KMS-11 (cell line): ENCODE measurements at regions not wholly inside any gene's neighbourhood (a gene's known extent, or its start where the extent isn't known, plus 50 kb on each side); places are given as distances from the start of the nearest gene placed in this dataset.
"Not testable (repeated sequence)": the region's sequence is repeated elsewhere in the genome, so short reads cannot be mapped to it uniquely, and the experiment has no call there.

Experiments used
- H2AFZ ChIP-seq: fragments of 200-600 bp; sonication (generic); 2 replicates; pipeline ENCODE4 v1.6.1; 2016; ENCODE audit warnings: antibody characterized with exemption, mixed run types, low read depth
- H3K27ac ChIP-seq: fragments of 200-600 bp; sonication (generic); 2 replicates; pipeline ENCODE4 v1.6.1; 2016; ENCODE audit warnings: mild to moderate bottlenecking, mixed run types
- H3K27me3 ChIP-seq: fragments of 200-600 bp; sonication (generic); 2 replicates; pipeline ENCODE4 v1.6.1; 2017; ENCODE audit warnings: mild to moderate bottlenecking, low read depth, mixed run types, moderate library complexity; ENCODE audit not compliant: insufficient read depth
- H3K36me3 ChIP-seq: fragments of 200-600 bp; sonication (generic); 2 replicates; pipeline ENCODE4 v1.6.1; 2017; ENCODE audit warnings: mild to moderate bottlenecking, mixed run types; ENCODE audit not compliant: insufficient read depth
- H3K4me1 ChIP-seq: fragments of 200-600 bp; sonication (generic); 2 replicates; pipeline ENCODE4 v1.6.1; 2016; ENCODE audit warnings: mild to moderate bottlenecking, low read depth, mixed run types; ENCODE audit not compliant: poor library complexity, severe bottlenecking
- H3K4me2 ChIP-seq: fragments of 200-600 bp; sonication (generic); 2 replicates; pipeline ENCODE4 v1.7.0; 2016; ENCODE audit warnings: mild to moderate bottlenecking, mixed run types
- H3K4me3 ChIP-seq: fragments of 200-600 bp; sonication (generic); IDR thresholded peaks from 2 replicates; pipeline ENCODE4 v1.6.1; 2017; ENCODE audit warnings: low read depth, low read length, mixed read lengths; ENCODE audit not compliant: insufficient read depth
- H3K79me2 ChIP-seq: fragments of 200-600 bp; sonication (generic); 2 replicates; pipeline ENCODE4 v1.6.1; 2016; ENCODE audit warnings: low read depth, mixed run types; ENCODE audit not compliant: insufficient read depth
- H3K9ac ChIP-seq: fragments of 200-600 bp; sonication (generic); 2 replicates; pipeline ENCODE4 v1.6.1; 2016; ENCODE audit warnings: mild to moderate bottlenecking, mixed run types
- H4K20me1 ChIP-seq: fragments of 200-600 bp; sonication (generic); 2 replicates; pipeline ENCODE4 v1.6.1; 2016; ENCODE audit warnings: mild to moderate bottlenecking, mixed run types; ENCODE audit not compliant: insufficient read depth
- TF ChIP-seq, protein P1 (sequence below): fragments of 200-600 bp; sonication (generic); conservative IDR thresholded peaks from 2 replicates; pipeline ENCODE4 v1.6.1; 2017; ENCODE audit warnings: low read depth, mild to moderate bottlenecking, antibody characterized with exemption, low read length, moderate library complexity, mixed read lengths

GRCh38 chr3:18558507-18558906 is 133.4 kb upstream of the SATB1 start:
- Histone ChIP-seq H3K27ac (no peak overlapping the region), H3K4me1 (peaks cover 9% of the 10 kb centered on the region), H3K27me3 (no peaks in the 10 kb centered on the region), H2AFZ (no peak overlapping the region), H3K9ac (no peak overlapping the region), H3K36me3 (no peaks in the 10 kb centered on the region), H3K4me3 (no peak overlapping the region), H3K4me2 (no peak overlapping the region), H4K20me1 (no peaks in the 10 kb centered on the region), H3K79me2 (no peaks in the 10 kb centered on the region)
- TF ChIP-seq, protein P1, sequence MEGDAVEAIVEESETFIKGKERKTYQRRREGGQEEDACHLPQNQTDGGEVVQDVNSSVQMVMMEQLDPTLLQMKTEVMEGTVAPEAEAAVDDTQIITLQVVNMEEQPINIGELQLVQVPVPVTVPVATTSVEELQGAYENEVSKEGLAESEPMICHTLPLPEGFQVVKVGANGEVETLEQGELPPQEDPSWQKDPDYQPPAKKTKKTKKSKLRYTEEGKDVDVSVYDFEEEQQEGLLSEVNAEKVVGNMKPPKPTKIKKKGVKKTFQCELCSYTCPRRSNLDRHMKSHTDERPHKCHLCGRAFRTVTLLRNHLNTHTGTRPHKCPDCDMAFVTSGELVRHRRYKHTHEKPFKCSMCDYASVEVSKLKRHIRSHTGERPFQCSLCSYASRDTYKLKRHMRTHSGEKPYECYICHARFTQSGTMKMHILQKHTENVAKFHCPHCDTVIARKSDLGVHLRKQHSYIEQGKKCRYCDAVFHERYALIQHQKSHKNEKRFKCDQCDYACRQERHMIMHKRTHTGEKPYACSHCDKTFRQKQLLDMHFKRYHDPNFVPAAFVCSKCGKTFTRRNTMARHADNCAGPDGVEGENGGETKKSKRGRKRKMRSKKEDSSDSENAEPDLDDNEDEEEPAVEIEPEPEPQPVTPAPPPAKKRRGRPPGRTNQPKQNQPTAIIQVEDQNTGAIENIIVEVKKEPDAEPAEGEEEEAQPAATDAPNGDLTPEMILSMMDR, result no peak

DNA sequence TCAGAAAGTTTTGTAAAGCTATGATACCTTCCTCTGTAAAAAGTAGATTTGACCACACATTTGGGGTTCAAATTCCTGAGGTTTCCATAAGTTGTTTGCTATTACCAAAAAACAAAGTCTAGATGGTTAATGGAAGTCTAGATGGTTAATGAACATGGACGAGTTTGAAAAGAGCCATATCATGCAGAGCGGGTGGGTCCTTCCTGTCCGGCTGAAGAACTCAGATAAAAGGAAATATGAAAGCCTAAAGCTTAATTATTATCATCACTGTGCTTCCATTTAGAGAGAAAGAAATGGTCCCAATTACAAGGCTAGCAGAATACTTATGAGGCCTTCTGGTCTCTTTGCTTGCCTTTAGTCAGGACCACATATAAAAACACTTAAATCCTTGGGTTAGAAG is 132.1 kb upstream of the SATB1 start:
- H3K27ac ChIP-seq, result no peak overlapping the region
- no peaks in the 10 kb centered on the region for H4K20me1 ChIP-seq
- TF ChIP-seq, protein P1, result no peak
- H3K9ac ChIP-seq, result no peak overlapping the region
- H3K4me2 ChIP-seq, result no peak overlapping the region
- H2AFZ ChIP-seq, result no peak overlapping the region
- H3K4me3 ChIP-seq, result no peak overlapping the region
- no peaks in the 10 kb centered on the region for H3K27me3 ChIP-seq
- peaks cover 9% of the 10 kb centered on the region for H3K4me1 ChIP-seq
- no peaks in the 10 kb centered on the region for H3K36me3 ChIP-seq
- H3K79me2 ChIP-seq, result no peaks in the 10 kb centered on the region

DNA sequence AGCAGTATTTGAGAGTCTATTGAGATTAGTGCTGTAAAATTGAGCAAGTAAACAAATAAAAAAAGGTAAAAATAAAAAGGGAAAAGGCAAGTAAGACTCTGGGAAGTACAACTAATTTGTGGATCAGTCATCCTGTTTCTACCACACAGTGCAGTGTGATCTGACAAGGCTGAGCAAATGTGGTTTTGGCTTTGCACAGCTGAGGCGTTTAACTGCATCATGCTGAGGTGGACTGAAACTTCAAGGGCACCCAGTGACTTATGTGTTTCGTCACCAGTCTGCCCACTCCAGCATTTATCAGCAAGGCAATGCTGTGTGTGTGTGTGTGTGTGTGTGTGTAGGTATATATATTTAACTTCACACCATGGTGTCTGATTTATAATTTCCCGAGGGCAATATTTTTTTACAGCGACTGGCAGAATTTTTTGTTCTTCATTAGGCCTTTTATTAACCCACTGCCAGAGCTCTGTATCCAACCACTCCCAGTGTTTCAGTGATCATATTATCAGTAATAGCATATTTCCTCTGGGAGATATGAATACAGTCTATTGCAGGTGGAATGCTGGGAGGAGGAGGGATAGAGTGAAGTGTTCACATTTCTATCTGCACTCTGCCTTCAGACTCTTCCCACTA is 131.5 kb upstream of the SATB1 start:
- Histone ChIP-seq H3K9ac (no peak overlapping the region), H3K4me1 (peaks cover 9% of the 10 kb centered on the region), H2AFZ (no peak overlapping the region), H3K36me3 (no peaks in the 10 kb centered on the region), H3K79me2 (no peaks in the 10 kb centered on the region), H3K27ac (no peak overlapping the region), H3K4me3 (no peak overlapping the region), H3K4me2 (no peak overlapping the region), H4K20me1 (no peaks in the 10 kb centered on the region), H3K27me3 (no peaks in the 10 kb centered on the region)
- TF ChIP-seq, protein P1, result no peak

DNA sequence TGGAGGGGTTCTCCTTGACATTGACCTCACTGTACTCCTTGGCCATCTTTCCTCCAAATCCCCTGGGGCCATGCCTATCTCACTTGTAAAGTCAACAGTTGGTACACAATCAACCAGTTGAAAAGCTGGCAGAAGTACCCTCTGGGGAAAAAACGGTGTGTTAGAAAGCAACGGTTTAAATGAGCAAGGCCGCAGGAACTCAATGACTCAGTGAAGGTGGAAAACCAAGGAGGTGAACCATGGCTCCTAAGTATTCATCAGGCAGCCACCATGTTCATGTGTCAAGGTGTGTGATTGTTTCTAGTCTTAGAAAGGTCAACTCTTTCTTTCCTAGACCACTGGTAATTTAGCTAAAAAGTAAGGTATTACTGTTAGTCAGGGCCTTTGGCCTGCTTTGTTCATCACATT is 130.9 kb upstream of the SATB1 start:
- Histone ChIP-seq H3K9ac (no peak overlapping the region), H3K27me3 (no peaks in the 10 kb centered on the region), H3K4me2 (no peak overlapping the region), H3K27ac (no peak overlapping the region), H4K20me1 (no peaks in the 10 kb centered on the region), H3K36me3 (no peaks in the 10 kb centered on the region), H3K4me3 (no peak overlapping the region), H3K4me1 (peaks cover 9% of the 10 kb centered on the region), H3K79me2 (no peaks in the 10 kb centered on the region), H2AFZ (no peak overlapping the region)
- TF ChIP-seq, protein P1, result no peak

DNA sequence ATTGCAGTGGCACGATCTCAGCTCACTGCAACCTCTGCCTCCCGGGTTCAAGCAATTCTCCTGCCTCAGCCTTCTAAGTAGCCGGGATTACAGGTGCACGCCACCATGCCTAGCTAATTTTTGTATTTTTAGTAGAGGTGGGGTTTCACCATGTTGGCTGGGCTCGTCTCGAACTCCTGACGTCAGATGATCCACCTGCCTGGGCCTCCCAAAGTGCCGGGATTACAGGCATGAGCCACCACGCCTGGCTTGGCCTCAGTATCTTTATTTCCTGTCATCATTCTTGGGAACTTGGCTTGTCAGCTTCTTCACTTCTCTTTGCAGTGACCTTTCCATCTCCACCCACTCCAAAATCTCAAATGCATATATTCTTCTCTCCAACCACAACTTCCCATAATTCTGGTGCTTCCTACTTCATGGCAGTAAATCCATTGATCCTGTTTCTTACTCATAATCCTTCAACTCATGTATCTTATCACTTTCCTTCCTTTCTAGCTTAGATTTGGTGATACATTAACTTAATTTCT is 127.5 kb upstream of the SATB1 start:
- H3K4me3 ChIP-seq, H3K4me2 ChIP-seq, H3K27ac ChIP-seq, H3K4me1 ChIP-seq, H3K27me3 ChIP-seq, H4K20me1 ChIP-seq, H3K9ac ChIP-seq, H3K79me2 ChIP-seq, H2AFZ ChIP-seq, H3K36me3 ChIP-seq: not testable (repeated sequence)
